ENCODE measurements at regions not wholly inside any gene's neighbourhood (a gene's known extent, or its start where the extent isn't known, plus 50 kb on each side); places are given as distances from the start of the nearest gene placed in this dataset.

GRCh38 chr1:189908113-189908512 lies 569.6 kb downstream of the BRINP3 start:
- Histone ChIP-seq H3K9me3 (ENCODE audit: control insufficient read depth in 1 of 2, insufficient read depth in 1 of 2, low read length in 2 of 2) (no peaks in the 10 kb centered on the region), H3K27me3 (ENCODE audit: control insufficient read depth in 1 of 2, insufficient read depth in 2 of 2, low read length in 2 of 2) (no peaks in the 10 kb centered on the region), H3K27ac (ENCODE audit: low read depth in 1 of 2, low read length in 2 of 2) (no peak overlapping the region), H3K4me1 (ENCODE audit: insufficient read depth, low read length) (no peaks in the 10 kb centered on the region), H3K36me3 (ENCODE audit: insufficient read depth, low read length) (no peaks in the 10 kb centered on the region), H3K4me3 (ENCODE audit: low read length) (no peak overlapping the region)
- Mint-ChIP-seq H3K36me3 (ENCODE audit: low read depth) (no peaks in the 10 kb centered on the region), H3K27me3 (no peaks in the 10 kb centered on the region), H3K4me3 (no peak overlapping the region), H3K27ac (no peak overlapping the region), H3K4me1 (ENCODE audit: low read depth) (no peaks in the 10 kb centered on the region), H3K9me3 (peaks cover 8% of the 10 kb centered on the region)
- no peak for ATAC-seq (ENCODE audit: poor library complexity)
- DNase-seq: no peak
- ChIA-PET POLR2A (no interaction called here), CTCF (interaction anchor here (0.7 kb wide), 1 partner anchor 13 kb away, joined by 3 read pairs; no protein-coding TSS in a partner anchor)
- intact Hi-C loops (cut with DNase I, micrococcal nuclease): no loop called here
- TF ChIP-seq, protein P1, sequence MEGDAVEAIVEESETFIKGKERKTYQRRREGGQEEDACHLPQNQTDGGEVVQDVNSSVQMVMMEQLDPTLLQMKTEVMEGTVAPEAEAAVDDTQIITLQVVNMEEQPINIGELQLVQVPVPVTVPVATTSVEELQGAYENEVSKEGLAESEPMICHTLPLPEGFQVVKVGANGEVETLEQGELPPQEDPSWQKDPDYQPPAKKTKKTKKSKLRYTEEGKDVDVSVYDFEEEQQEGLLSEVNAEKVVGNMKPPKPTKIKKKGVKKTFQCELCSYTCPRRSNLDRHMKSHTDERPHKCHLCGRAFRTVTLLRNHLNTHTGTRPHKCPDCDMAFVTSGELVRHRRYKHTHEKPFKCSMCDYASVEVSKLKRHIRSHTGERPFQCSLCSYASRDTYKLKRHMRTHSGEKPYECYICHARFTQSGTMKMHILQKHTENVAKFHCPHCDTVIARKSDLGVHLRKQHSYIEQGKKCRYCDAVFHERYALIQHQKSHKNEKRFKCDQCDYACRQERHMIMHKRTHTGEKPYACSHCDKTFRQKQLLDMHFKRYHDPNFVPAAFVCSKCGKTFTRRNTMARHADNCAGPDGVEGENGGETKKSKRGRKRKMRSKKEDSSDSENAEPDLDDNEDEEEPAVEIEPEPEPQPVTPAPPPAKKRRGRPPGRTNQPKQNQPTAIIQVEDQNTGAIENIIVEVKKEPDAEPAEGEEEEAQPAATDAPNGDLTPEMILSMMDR (IDR thresholded peaks at IDR 0.05): no peak

- intact Hi-C loops (cut with DNase I, micrococcal nuclease): no loop called here
- no peak for DNase-seq
- Mint-ChIP-seq H3K27me3 (no peaks in the 10 kb centered on the region), H3K36me3 (ENCODE audit: low read depth) (no peaks in the 10 kb centered on the region), H3K4me3 (no peak overlapping the region), H3K4me1 (ENCODE audit: low read depth) (no peaks in the 10 kb centered on the region), H3K27ac (no peak overlapping the region), H3K9me3 (peaks cover 30% of the 10 kb centered on the region)
- H3K27ac ChIP-seq (ENCODE audit: low read depth in 1 of 2, low read length in 2 of 2): no peak overlapping the region
- H3K4me1 ChIP-seq (ENCODE audit: insufficient read depth, low read length): no peaks in the 10 kb centered on the region
- H3K27me3 ChIP-seq (ENCODE audit: control insufficient read depth in 1 of 2, insufficient read depth in 2 of 2, low read length in 2 of 2): no peaks in the 10 kb centered on the region
- CTCF ChIA-PET: interaction anchor here (1.0 kb wide), 1 partner anchor 14 kb away, joined by 3 read pairs; no protein-coding TSS in a partner anchor
- H3K4me3 ChIP-seq (ENCODE audit: low read length): no peak overlapping the region
- TF ChIP-seq, protein P1 (IDR thresholded peaks at IDR 0.05): no peak
- peaks cover 0 to 7% of the 10 kb centered on the region in 2 experiments for H3K9me3 ChIP-seq (ENCODE audit: control insufficient read depth in 1 of 2, insufficient read depth in 1 of 2, low read length in 2 of 2)
- POLR2A ChIA-PET: no interaction called here
- H3K36me3 ChIP-seq (ENCODE audit: insufficient read depth, low read length): no peaks in the 10 kb centered on the region
- no peak for ATAC-seq (ENCODE audit: poor library complexity)
These were observed 556.1 kb downstream of the BRINP3 start for GRCh38 chr1:189921613-189922012.

GRCh38 chr1:189927641-189928040 lies 550.0 kb downstream of the BRINP3 start:
- no peak overlapping the region for H3K4me3 Mint-ChIP-seq
- H3K36me3 Mint-ChIP-seq (ENCODE audit: low read depth): no peaks in the 10 kb centered on the region
- Histone ChIP-seq H3K36me3 (ENCODE audit: insufficient read depth, low read length) (no peaks in the 10 kb centered on the region), H3K27ac (ENCODE audit: low read depth in 1 of 2, low read length in 2 of 2) (no peak overlapping the region), H3K9me3 (ENCODE audit: control insufficient read depth in 1 of 2, insufficient read depth in 1 of 2, low read length in 2 of 2) (peaks cover 4 to 7% of the 10 kb centered on the region in 2 experiments), H3K4me3 (ENCODE audit: low read length) (no peak overlapping the region), H3K4me1 (ENCODE audit: insufficient read depth, low read length) (no peaks in the 10 kb centered on the region), H3K27me3 (ENCODE audit: control insufficient read depth in 1 of 2, insufficient read depth in 2 of 2, low read length in 2 of 2) (no peaks in the 10 kb centered on the region)
- ATAC-seq (ENCODE audit: poor library complexity): no peak
- H3K9me3 Mint-ChIP-seq: peaks cover 15% of the 10 kb centered on the region
- TF ChIP-seq, protein P1 (IDR thresholded peaks at IDR 0.05): no peak
- H3K27ac Mint-ChIP-seq: no peak overlapping the region
- H3K4me1 Mint-ChIP-seq (ENCODE audit: low read depth): no peaks in the 10 kb centered on the region
- no peak for DNase-seq
- ChIA-PET CTCF (no interaction called here), POLR2A (no interaction called here)
- intact Hi-C loops (cut with DNase I, micrococcal nuclease): no loop called here
- no peaks in the 10 kb centered on the region for H3K27me3 Mint-ChIP-seq
